ENCODE measurements at regions not wholly inside any gene's neighbourhood (a gene's known extent, or its start where the extent isn't known, plus 50 kb on each side); places are given as distances from the start of the nearest gene placed in this dataset.

DNA sequence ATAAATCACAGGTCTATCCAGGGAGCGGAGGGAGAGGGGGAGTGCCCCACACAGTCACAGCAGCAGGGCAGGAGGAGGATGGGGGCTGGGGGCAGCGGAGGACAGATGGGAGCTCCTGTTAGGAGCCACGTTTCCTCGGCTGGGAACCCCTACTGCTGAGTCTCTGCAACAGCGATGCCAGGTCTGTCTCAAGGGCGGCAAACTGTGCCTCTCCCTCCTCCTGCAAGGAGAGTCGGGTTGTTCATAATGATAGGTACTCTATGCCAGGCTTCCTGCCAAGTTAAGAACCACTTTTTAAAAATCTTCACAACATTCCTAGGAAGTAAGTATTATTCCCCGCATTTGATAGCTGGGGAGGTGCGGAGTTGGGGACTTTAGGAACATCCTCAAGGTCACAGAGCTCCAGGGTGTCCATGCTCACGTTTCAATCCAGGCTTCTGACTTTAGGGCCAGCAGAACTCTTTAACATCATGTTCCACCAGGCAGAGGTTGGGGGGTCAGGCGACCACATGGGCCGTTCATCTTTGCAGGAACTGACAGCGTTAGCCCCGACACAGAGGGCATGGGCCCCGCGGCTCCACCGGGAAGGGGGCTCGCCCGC is 98.3 kb upstream of the MAML3 start:
- Mint-ChIP-seq H3K27me3 (peaks cover 11% of the 10 kb centered on the region), H3K4me1 (ENCODE audit: low read depth) (peaks cover 25% of the 10 kb centered on the region), H3K4me3 (peak overlapping the region; percentile 56), H3K9me3 (no peaks in the 10 kb centered on the region), H3K36me3 (ENCODE audit: low read depth) (no peaks in the 10 kb centered on the region), H3K27ac (peak overlapping the region; percentile 66)
- DNase-seq, result peak; percentile 15
- ChIA-PET CTCF (interaction anchor here (1.0 to 6.5 kb wide), 21 partner anchors 9 to 595 kb away, joined by 3 to 65 read pairs (median 6); partner anchors contain the start of gene MAML3), POLR2A (interaction anchor here (0.6 to 3.1 kb wide), 4 partner anchors 9 to 99 kb away, joined by 3 to 11 read pairs (median 4); partner anchors contain the start of gene MAML3)
- TF ChIP-seq, protein P1, sequence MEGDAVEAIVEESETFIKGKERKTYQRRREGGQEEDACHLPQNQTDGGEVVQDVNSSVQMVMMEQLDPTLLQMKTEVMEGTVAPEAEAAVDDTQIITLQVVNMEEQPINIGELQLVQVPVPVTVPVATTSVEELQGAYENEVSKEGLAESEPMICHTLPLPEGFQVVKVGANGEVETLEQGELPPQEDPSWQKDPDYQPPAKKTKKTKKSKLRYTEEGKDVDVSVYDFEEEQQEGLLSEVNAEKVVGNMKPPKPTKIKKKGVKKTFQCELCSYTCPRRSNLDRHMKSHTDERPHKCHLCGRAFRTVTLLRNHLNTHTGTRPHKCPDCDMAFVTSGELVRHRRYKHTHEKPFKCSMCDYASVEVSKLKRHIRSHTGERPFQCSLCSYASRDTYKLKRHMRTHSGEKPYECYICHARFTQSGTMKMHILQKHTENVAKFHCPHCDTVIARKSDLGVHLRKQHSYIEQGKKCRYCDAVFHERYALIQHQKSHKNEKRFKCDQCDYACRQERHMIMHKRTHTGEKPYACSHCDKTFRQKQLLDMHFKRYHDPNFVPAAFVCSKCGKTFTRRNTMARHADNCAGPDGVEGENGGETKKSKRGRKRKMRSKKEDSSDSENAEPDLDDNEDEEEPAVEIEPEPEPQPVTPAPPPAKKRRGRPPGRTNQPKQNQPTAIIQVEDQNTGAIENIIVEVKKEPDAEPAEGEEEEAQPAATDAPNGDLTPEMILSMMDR (IDR thresholded peaks at IDR 0.05), result no peak
- no peak for ATAC-seq
- intact Hi-C loops (cut with micrococcal nuclease), result loop anchor here (2.0 to 10.0 kb wide), 3 partner anchors 239 to 597 kb away; no protein-coding TSS in a partner anchor

DNA sequence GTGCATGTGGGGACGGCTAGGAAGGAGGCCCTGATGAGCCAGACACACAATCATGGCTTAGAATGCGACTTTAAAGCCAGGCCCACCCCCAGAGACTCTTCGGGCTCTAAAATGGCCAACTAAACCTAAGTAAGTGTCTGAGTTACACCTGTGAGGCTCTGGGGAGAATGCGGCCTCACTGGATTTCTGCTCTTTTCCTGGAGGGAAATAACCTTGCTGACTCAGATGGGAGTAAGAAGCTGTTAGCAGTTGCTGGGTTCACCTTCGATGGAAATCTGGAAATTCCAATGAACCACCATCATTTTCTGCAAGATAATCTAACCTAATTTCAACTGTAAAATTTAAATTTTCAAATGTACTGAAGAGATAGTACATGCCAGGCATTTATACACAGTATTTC is 97.6 kb upstream of the MAML3 start:
- Mint-ChIP-seq H3K4me1 (ENCODE audit: low read depth) (peaks cover 25% of the 10 kb centered on the region), H3K36me3 (ENCODE audit: low read depth) (no peaks in the 10 kb centered on the region), H3K4me3 (no peak overlapping the region), H3K27me3 (peaks cover 11% of the 10 kb centered on the region), H3K27ac (no peak overlapping the region), H3K9me3 (no peaks in the 10 kb centered on the region)
- POLR2A ChIA-PET, result interaction anchor here (0.6 to 3.1 kb wide), 4 partner anchors 9 to 99 kb away, joined by 3 to 11 read pairs (median 4); partner anchors contain the start of gene MAML3
- DNase-seq (no peak), ATAC-seq (no peak)
- TF ChIP-seq, protein P1 (IDR thresholded peaks at IDR 0.05), result no peak
- CTCF ChIA-PET, result interaction anchor here (1.1 to 6.5 kb wide), 9 partner anchors 8 to 278 kb away, joined by 3 to 65 read pairs (median 8); no protein-coding TSS in a partner anchor
- intact Hi-C loops (cut with micrococcal nuclease), result loop anchor here (10.0 kb wide), 2 partner anchors 517 to 597 kb away; no protein-coding TSS in a partner anchor

DNA sequence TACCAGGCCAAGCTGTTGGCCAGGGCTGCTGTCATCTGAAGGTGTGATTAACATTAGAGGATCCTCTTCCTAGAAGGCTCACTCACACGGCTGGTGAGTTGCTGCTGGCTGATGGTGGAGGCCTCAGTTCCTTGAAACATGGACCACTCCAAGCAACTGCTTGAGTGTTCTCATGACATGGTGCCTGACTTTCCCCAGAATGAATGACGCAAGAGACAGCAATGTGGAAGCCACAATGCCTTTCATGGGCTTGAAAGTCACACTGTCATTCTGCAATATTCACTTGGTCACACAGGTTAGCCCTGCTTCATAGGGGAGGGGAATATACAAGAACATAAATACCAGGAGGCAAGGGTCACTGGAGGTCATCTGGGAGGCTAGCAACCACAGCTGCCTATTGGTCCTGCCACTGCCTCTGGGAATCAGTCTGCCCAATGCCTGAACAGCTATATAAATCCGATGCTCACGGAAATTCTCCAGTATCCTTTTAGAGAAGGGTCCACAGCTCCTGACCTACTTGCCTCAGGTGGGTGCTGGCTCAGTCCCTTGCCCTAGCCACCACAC is 97.1 kb upstream of the MAML3 start:
- POLR2A ChIA-PET, result interaction anchor here (0.7 to 0.9 kb wide), 2 partner anchors 8 to 517 kb away, joined by 3 read pairs; no protein-coding TSS in a partner anchor
- Mint-ChIP-seq H3K27ac (no peak overlapping the region), H3K27me3 (peaks cover 11% of the 10 kb centered on the region), H3K4me3 (no peak overlapping the region), H3K36me3 (ENCODE audit: low read depth) (no peaks in the 10 kb centered on the region), H3K4me1 (ENCODE audit: low read depth) (peaks cover 21% of the 10 kb centered on the region), H3K9me3 (no peaks in the 10 kb centered on the region)
- peak; percentile 44 for DNase-seq
- TF ChIP-seq, protein P1 (IDR thresholded peaks at IDR 0.05), result no peak
- peak; percentile 56 for ATAC-seq
- CTCF ChIA-PET, result interaction anchor here (1.1 to 6.5 kb wide), 5 partner anchors 8 to 237 kb away, joined by 3 to 65 read pairs (median 32); partner anchors contain the start of gene MAML3
- intact Hi-C loops (cut with micrococcal nuclease), result loop anchor here (10.0 kb wide), 2 partner anchors 516 to 596 kb away; no protein-coding TSS in a partner anchor

DNA sequence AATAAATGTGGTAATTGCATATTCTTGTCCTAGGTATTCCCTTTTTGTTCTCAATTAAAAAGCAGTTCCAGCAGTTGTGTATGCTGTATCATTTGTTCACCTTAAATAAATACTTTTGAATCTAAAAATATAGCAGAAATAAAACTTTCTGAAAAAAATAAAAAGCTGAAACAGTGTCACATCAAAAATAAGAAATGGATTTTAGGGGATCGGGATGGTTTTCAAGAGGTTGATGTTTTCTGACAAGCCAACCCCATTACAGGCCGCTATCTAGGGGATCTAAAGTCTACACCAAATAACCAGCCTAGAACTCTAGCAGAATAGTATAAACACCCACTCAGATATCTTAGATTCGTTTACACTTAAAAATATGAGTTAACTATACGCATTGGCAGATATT is 95.4 kb upstream of the MAML3 start:
- CTCF ChIA-PET, result interaction anchor here (0.8 to 2.0 kb wide), 3 partner anchors 11 to 152 kb away, joined by 4 to 5 read pairs (median 4); no protein-coding TSS in a partner anchor
- no peak for DNase-seq
- TF ChIP-seq, protein P1 (IDR thresholded peaks at IDR 0.05), result no peak
- Mint-ChIP-seq H3K27ac (no peak overlapping the region), H3K27me3 (peaks cover 6% of the 10 kb centered on the region), H3K9me3 (no peaks in the 10 kb centered on the region), H3K4me3 (no peak overlapping the region), H3K36me3 (ENCODE audit: low read depth) (no peaks in the 10 kb centered on the region), H3K4me1 (ENCODE audit: low read depth) (peaks cover 17% of the 10 kb centered on the region)
- intact Hi-C loops (cut with micrococcal nuclease), result loop anchor here (2.0 kb wide), 1 partner anchor 95 kb away; the partner anchor contains the start of gene MAML3
- no peak for ATAC-seq
- POLR2A ChIA-PET, result interaction anchor here (1.3 kb wide), 1 partner anchor 95 kb away, joined by 4 read pairs; the partner anchor contains the start of gene MAML3
